ENCODE measurements at regions not wholly inside any gene's neighbourhood (a gene's known extent, or its start where the extent isn't known, plus 50 kb on each side); places are given as distances from the start of the nearest gene placed in this dataset.

GRCh38 chr7:341841-342638, 52.1 kb downstream of the FOXL3 start:
- TF ChIP-seq CTCF (IDR thresholded peaks at IDR 0.05): peak in 2 of 4 experiments; percentile 27 to 41
- TF ChIP-seq POLR2A (IDR thresholded peaks at IDR 0.05): no peak

Measured in prostate gland (tissue), 2 donors.